ENCODE measurements at regions not wholly inside any gene's neighbourhood (a gene's known extent, or its start where the extent isn't known, plus 50 kb on each side); places are given as distances from the start of the nearest gene placed in this dataset.
"Not testable (repeated sequence)": the region's sequence is repeated elsewhere in the genome, so short reads cannot be mapped to it uniquely, and the experiment has no call there.

- DNase-seq: peak; percentile 60 to 84 (median 71)
Measured at GRCh38 chr1:185681034-185681633, 53.1 kb upstream of the HMCN1 start.

- DNase-seq: peak; percentile 24 to 55 (median 48)
Measured at GRCh38 chr1:185680453-185680852, 53.7 kb upstream of the HMCN1 start.

GRCh38 chr1:185679220-185679619, 55.0 kb upstream of the HMCN1 start:
- DNase-seq: peak in 3 of 4 experiments; percentile 6 to 43 (median 34)

GRCh38 chr1:185676969-185677368, 57.2 kb upstream of the HMCN1 start:
- DNase-seq: no peak

- DNase-seq: peak; percentile 31 to 71 (median 51)
Measured at GRCh38 chr1:185674201-185674600, 60.0 kb upstream of the HMCN1 start.

GRCh38 chr1:185672719-185673360, 61.4 kb upstream of the HMCN1 start:
- DNase-seq: peak; percentile 61 to 89 (median 74)

- DNase-seq: peak; percentile 39 to 70 (median 55)
Measured at GRCh38 chr1:185670187-185670627, 64.0 kb upstream of the HMCN1 start.

GRCh38 chr1:185668013-185668412, 66.2 kb upstream of the HMCN1 start:
- DNase-seq: no peak

- DNase-seq: no peak
Measured at GRCh38 chr1:185666582-185666981, 67.6 kb upstream of the HMCN1 start.

- DNase-seq: no peak
Measured at GRCh38 chr1:185663771-185664296, 70.4 kb upstream of the HMCN1 start.

GRCh38 chr1:185663332-185663731, 70.9 kb upstream of the HMCN1 start:
- DNase-seq: no peak

GRCh38 chr1:185661971-185662370, 72.2 kb upstream of the HMCN1 start:
- DNase-seq: peak in 2 of 4 experiments; percentile 53 to 67

GRCh38 chr1:185656663-185657062, 77.5 kb upstream of the HMCN1 start:
- DNase-seq: no peak

GRCh38 chr1:185654952-185655314, 79.3 kb upstream of the HMCN1 start:
- no peak for DNase-seq

GRCh38 chr1:185654199-185654951, 79.8 kb upstream of the HMCN1 start:
- no peak for DNase-seq

- no peak for DNase-seq
Measured at GRCh38 chr1:185653615-185654014, 80.6 kb upstream of the HMCN1 start.

GRCh38 chr1:185652348-185652747, 81.8 kb upstream of the HMCN1 start:
- DNase-seq: peak; percentile 24 to 56 (median 49)

- DNase-seq: no peak
Measured at GRCh38 chr1:185650602-185651230, 83.5 kb upstream of the HMCN1 start.

GRCh38 chr1:185648858-185649589, 85.2 kb upstream of the HMCN1 start:
- no peak for DNase-seq

- not testable (repeated sequence) for DNase-seq
Measured at GRCh38 chr1:185647597-185648267, 86.5 kb upstream of the HMCN1 start.

- no peak for DNase-seq
Measured at GRCh38 chr1:185646202-185646683, 87.9 kb upstream of the HMCN1 start.
